ENCODE measurements at regions not wholly inside any gene's neighbourhood (a gene's known extent, or its start where the extent isn't known, plus 50 kb on each side); places are given as distances from the start of the nearest gene placed in this dataset.

DNA sequence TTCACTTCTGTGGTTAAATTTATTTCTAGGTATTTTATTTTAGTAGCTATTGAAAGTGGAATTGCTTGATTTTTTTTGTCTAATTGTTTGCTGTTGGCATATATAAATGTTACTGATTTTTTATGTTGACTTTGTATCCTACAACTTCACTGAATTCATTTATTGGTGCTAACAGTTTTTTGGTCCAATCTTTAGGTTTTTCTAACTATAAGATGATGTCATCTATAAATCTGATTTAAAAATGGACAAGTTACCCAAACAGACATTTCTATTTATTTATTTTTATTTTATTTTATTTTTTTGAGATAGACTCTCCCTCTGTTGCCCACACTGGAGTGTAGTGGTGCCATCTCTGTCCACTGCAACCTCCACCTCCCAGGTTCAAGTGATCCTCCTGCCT, 162.3 kb downstream of the COX7C start:
- no peak for DNase-seq (ENCODE audit: low read depth)

DNA sequence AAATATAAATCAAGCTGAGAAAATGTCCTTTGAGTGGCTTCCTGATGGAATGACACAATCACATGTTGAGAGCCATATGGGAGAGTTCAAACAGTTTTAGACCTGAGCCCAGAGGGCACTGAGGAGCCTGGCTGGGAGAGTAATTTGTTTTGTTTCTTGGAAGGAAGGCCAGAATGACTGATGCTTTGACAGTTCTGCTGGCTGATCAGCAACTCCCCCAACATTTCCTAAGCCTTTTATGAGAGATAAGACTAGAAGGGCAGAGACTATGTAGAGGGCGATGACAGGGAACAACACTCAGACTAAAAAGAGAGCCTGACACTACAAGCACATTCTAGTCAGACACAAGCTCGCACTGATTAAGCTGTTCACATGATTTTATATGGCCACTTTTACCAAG, 169.2 kb downstream of the COX7C start:
- DNase-seq (ENCODE audit: low read depth), result no peak

DNA sequence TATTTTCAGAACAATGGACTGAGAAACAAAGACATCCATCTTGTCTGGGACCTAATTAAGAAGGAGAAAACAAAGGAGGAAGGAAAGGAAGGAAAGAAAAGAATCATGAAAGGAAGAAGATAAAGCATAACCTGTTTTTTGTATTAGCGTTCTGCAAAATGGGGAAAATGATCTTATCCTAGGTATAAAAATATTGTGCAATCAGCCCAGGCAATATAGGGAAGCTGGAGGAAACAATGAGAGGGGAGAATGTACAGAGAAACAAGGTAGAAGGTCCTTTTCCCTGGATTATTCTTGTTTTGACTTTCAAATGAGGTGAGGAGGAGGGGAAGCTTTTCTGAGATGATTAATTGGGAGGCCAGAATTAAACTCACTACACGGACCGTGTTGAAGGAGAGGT, 177.9 kb downstream of the COX7C start:
- no peak for DNase-seq (ENCODE audit: low read depth)

DNA sequence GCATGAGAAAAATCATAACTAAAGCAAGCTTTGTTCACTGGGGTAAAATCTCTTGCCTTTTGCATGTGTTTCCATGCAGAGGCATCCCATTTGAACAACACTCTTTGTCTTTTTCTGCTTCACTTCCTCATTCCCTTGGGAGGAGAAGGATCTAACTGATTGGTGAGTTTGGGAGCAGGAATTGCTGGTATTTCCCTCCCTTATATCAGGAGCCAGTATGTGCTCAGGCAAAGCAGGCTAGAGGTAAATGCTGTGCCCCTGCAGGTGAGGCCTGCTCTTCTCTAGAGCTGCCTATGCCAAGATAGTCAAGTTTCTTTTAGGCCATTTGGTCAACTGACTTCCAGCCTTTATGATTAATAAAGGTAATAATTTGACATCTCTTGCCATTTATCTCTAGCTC, 179.9 kb downstream of the COX7C start:
- DNase-seq (ENCODE audit: low read depth), result no peak

DNA sequence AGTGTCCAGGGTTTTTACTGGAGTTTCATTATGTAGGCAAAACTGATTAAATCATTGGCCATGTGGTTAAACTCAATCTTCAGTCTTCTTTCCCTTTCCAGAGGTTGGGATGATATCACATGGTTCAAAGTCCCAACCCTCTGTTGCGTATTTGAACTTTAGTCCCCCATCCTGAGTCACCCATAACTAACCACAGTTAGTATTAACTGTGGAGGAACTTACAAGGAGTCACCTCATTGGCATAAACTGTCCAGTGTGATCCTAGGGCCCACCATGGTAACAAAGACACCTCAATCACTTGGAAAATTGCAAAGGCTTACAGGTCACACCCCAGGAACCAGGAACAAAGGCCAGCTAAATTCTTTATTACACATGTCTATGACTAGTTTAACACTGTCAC, 188.5 kb downstream of the COX7C start:
- DNase-seq (ENCODE audit: low read depth), result no peak

DNA sequence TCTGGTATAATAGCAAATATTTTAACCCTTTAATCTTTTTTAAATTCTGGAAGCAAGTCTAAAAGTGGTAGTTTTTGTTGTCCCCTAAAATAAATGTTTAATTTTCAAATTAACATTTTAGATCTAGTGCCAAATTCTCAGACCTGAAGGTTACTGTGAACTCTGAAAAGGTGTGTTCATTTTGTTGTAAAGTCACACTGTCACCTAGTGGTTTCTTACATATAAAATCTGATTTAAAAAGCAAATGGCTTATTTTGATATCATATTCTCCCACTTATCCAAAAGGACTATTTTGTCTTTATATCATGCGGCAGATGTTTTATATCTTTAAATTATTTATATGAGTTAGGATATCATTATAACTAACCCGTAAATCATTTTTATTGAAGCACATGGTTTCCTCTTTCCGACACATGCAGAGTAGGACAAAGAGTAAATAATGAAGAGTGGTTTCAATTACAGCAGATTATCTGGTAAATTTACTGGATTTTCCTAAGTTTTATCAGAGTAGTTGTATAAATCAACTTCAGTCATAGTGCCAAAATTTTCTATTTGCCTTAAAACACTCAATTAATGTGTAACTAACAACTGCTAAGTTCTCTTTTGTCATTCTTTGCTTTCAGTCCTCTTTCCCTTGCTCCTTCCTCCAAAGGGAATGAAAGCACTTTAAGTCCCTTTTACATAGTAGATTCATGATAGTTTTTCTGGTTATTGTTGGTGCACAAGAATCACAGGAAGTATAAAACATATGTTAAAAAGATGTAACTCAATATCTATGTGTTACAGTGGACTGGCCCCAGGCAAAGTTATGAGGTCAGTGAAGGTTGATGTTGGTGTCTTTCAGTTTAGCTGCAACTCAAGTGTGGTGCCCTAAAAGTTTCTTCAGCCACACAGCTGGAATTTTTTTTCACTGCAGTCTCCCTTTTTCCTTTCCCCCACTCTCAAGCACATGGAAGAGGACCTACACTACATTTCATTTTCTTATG, 189.6 kb downstream of the COX7C start:
- DNase-seq (ENCODE audit: low read depth), result no peak

DNA sequence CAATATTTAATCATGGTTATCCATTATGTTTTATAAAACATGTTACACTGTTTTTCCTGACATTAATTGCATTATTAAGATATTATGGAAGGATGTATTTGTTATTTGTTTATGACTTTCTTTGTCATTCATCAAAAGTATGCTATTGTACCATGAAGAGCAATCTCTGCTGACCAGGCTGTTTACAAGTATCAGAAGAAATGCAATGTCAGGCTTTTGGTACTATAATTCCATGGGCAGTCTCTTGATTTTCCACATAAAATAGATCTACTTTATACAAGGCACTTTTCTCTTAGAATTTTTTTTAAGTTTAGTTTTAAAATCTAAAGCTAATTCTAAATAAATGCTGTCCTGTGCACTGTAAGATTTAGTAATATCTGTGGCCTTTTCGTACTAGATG, 196.6 kb downstream of the COX7C start:
- DNase-seq (ENCODE audit: low read depth), result no peak

DNA sequence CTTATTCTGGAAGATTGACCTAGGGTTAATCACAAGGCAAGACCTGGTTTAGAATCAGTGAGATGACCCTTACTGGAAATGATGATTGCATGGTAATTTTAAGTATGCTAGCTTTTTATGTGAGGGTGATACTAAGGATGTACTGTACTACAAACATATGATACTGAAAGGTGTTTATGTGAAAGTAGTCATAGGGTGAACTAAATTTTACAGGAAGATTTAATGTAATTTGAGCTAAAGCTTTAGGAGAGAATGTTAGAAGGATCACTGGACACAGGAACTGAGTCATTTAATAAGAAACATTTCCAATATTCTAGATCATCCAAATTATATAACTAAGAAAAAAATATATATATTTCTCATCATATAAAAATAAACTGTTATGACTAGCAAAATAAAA, 197.2 kb downstream of the COX7C start:
- no peak for DNase-seq (ENCODE audit: low read depth)

DNA sequence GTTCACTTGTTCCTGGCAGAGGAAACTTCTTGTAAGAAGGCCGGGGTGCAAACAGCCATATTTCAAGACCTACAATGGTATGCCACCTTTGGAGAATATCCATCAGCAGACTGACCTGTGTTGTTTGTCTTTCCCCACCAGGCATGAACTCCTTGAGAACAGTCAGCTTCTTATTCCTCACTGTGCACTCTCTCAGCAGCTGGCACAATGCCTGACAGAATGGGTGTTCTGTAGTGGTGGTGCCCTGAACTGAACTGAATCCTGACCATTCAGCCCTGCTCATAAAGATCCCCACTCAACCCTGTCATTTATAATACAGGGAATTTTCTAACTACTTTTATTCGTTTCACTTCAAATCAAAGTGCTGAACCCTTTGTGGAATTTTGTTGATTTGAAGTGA, 206.9 kb downstream of the COX7C start:
- DNase-seq (ENCODE audit: low read depth), result no peak

DNA sequence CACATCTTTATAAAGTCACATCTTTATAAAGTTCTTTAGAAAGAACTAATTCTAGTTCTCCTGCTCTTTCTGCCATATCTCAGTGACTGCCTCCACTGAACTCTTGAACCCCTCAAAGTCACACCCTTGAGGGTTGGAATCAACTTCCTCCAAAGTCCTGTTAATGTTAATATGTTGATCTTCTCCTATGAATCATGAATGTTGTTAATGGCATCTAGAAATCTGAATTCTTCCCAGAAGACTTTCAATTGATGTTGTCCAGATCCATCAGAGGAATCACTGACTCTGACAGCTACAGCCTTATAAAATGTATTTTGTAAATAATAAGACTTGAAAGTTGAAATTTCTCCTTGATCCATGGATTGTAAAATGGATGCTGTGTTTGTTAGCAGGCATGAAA, 213.4 kb downstream of the COX7C start:
- no peak for DNase-seq (ENCODE audit: low read depth)

DNA sequence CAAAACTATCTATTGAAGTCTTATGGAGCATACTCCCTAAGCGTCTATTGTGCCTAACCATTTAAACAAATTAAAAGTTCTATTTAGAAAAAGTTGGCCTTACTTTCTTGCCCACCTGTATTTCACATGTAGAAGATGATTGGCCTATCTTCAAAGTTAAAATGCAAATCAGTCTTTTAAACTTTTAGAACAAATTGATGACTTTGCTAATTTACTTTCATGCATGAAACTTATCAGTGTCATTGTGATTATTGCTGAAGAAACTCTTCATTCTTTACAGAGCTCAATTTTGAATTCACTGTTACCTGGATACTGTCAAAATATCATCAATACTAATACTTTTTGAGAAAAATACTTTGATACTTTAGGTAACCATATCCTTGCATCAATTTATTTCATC, 216.1 kb downstream of the COX7C start:
- DNase-seq (ENCODE audit: low read depth), result no peak

DNA sequence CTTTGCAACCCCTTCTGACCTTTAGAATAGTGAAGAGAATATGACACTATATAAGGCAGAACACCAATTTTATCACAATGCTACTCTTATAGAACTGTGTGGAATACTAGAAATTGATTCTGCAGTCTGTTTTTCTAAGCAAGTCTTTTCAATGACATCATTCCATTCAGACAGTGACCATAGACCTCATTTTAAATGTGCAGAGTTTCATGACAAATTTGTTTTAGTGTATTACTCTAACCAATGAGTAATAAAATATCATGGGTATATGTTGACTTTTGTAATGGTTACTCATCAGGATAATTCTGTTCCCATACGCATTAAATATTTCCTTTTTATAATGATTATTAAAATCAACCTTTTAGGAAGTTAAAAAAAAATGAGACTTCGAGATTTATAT, 219.9 kb downstream of the COX7C start:
- DNase-seq (ENCODE audit: low read depth), result no peak

DNA sequence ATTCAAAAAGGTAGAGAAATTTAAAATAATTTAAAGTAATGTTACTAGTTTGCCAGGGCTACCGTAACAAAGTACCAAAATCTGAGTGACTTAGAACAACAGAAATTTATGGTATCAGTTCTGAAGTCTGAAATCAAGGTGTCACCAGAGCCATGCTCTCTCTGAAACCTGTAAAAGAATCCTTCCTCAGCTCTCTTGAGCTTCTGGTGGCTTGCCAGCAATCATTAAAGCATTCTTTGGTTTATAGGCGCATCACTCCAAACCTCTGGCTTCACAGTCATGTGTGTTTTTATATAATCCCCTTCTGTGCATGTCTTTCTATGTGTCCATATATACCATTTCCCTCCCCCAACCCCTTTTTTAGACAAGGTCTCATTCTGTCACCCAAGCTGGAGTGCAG, 220.3 kb downstream of the COX7C start:
- DNase-seq (ENCODE audit: low read depth), result no peak

DNA sequence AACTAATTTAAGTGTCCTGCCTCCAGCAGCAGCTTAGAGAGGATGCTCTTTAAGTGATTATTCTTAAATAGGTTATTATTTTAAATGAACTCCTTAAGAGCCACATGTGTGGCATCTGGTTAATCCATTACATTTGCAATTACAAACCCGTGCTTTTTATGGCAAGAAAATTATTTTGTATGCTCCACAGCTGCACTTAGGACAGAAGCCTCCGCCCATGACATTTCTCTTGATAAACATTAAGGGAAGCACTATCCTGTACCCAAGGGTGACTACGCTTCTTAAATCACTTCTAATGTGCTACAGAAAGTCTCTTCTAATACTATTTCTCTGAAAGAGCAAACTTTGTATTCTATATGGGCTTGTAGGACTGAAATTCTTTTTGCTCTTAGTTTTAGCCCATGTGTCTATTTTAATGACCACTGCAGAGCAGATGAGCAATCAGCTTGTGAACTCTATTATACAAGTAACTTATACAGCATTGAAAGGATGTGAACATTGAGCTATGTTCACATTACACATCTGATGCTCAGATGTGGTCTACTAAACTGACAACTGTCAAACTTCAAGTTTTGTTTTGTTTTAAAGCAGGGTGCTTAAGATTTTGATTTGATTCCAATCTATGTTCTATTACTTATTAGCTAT, 223.4 kb downstream of the COX7C start:
- no peak for DNase-seq (ENCODE audit: low read depth)

DNA sequence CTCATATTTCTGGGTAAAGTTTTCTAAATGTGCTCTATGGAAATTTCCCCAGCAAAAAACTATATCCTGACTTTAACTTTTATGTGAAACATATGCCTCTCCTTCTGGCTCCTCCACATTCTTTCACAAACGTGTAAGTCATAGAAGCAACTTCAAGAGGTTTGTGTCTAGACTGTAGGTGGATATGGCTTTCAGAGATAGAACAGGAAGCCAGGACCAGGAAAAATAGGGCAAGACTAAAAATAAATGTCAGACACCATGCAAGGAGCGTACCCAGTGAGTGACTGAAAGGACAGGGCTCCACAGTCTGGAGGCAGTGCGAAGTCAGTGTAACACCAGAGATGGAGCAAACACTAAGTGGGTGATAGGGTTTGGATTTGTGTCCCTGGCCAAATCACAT, 240.7 kb downstream of the COX7C start:
- no peak for DNase-seq (ENCODE audit: low read depth)

DNA sequence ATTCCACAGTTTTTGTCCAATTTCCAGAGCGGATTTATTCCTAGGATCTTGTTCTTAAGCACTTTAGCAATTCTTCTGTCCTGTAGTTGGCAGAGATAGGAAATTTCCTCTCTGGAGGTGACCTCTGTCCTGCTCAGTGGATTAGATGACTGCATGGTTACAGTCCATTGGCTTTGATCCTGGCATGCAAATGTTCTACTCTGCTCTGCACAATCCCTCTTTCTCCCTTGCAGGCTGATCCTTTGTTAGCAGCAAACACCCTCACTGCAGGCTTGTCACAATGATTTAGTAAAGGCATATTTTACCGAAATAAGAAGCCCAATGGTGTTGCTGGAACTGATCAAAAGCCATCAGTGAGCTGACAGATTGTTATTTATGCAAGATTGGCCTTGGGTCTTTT, 243.8 kb downstream of the COX7C start:
- DNase-seq (ENCODE audit: low read depth), result no peak

DNA sequence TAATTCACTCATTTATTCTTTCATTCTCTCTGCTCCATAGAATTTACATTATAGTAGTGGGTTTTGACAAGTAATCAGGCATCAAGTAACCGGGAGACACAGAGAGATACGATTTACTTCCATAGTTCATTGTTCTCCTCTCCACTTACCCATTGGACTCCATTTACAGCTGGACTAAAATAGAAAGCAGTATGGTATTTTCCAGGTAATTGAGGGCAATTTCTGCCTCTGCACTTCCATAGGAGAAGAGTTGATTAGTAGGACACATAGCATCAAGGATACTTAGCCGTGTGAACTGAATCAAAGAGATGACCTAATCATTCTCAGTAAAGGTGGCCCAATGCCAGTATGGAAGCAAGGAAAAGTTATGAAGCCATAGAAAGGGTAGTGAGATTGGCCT, 244.4 kb downstream of the COX7C start:
- DNase-seq (ENCODE audit: low read depth), result no peak

DNA sequence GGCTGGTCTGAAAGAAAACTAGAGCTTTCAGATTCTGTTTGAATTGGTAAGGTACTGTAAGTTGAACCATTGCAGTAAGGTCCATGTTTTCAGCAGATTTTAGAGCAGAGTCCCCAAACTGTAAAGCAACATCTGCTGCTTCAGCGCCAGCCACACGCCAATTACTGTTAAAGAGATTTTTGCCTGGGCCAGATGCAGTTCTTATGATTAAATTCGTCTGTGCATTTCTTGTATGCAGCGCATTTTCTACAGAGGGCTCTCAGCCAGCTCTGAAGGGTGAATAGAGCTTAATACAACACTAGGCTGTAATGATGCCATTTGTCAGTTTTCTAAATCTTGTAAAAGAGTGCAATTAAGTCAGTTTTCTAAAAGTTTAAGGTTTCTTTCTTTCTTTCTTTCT, 246.3 kb downstream of the COX7C start:
- DNase-seq (ENCODE audit: low read depth), result no peak

DNA sequence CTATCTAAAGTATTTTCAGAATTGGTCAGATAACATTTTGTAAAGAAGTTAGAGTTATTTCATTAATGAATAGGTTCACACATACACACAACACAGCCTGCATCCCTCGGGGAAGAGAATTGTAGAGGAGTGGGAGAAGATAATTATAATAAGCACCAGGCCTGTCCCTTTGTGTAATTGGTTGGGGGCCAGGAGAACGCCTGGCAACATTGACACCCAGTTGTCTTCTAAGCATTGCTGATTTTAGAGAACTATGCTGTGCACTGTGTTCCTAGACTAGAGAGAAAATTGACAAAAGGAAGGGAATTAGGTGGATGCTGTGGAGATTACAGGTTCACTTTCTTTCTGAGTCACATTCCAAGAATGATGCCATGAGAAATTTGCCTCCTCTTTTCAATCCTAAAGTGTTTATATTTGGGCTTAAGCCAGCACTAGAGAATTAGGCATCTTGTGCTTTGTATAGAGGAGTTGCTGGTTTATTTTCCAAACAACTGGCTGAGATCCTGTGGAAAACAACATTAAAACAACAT, 247.6 kb downstream of the COX7C start:
- no peak for DNase-seq (ENCODE audit: low read depth)

DNA sequence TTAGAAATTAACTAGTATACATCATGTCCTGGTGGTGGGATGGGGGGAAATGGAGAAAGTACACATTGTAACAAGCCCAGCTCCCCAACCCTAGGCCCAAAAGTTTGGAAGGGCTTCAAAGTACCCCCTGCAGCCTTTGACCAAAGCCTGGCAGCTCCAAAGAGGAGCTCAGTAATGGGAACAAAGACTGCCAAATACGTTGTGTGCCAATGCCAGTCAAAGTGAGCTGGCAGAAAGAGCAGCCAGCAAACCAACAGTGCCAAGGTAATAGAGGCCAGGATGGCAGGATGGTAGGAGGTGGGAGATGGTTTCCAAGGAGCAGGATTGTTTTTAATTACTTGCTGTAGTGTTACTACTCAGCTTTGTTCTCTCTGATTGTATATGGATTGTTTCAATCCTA, 248.3 kb downstream of the COX7C start:
- DNase-seq (ENCODE audit: low read depth), result no peak

DNA sequence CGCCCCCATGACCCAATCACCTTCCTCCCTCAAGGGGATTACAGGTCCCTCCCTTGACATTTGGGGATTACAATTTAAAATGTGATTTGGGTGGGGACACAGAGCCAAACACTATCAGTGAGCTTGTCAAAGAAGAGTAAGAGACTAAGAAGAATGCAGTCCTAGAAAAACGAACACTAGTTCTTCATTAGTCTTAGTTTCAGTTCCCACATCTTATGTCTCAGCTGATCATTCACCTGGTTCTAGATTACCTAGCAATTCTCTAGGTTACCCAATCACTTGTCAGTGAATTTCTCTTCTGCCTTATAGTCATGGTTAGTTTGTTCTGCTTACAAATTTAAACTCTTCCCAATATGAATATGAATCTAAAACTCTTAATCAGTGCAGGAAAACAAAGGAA, 251.5 kb downstream of the COX7C start:
- DNase-seq (ENCODE audit: low read depth), result no peak

DNA sequence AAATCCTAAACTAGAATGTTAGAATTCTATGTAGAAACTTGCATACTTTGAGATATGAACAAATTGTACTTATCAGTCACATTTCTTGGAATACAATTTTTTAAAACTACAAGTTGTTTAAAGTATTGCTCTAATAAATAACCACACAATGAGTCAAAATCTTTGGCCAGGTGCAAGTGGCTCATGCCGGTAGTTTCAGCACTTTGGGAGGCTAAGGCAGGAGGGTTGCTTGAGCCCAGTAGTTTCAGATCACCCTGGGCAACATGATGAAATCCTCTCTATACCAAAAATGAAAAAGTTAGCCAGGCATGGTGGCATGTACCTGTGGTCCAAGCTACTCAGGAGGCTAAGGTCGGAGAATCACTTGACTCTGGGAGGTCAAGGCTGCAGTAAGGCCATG, 257.8 kb downstream of the COX7C start:
- no peak for DNase-seq (ENCODE audit: low read depth)

DNA sequence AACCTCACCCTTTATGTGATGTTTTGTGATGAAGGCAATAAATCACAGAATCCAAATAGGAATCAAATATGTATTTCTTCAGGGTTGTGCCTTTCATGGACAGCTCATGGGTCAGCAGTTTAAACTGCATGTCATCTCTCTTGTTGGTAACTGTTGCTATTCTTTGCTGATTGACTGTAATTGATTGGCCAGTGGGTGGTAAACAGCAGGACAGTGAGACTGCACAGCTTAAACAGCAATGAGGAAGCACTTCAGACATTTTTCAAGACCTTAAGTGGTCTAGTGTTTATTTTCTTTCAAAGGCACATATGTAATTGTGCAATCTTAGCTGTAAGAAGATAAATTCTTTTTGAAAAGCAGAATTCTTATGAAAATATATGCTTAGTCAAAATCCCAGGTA, 260.5 kb downstream of the COX7C start:
- no peak for DNase-seq (ENCODE audit: low read depth)
